Fibroblast of skin of left quadriceps (primary cell): ENCODE measurements at regions not wholly inside any gene's neighbourhood (a gene's known extent, or its start where the extent isn't known, plus 50 kb on each side); places are given as distances from the start of the nearest gene placed in this dataset.
"Not testable (repeated sequence)": the region's sequence is repeated elsewhere in the genome, so short reads cannot be mapped to it uniquely, and the experiment has no call there.

ENCODE experiments used
- DNase-seq, 2 experiments: peaks; one replicate each; pipeline ENCODE4 v3.0.0-alpha.2; 2013; ENCODE audit warnings: low read depth in 2 of 2

DNA sequence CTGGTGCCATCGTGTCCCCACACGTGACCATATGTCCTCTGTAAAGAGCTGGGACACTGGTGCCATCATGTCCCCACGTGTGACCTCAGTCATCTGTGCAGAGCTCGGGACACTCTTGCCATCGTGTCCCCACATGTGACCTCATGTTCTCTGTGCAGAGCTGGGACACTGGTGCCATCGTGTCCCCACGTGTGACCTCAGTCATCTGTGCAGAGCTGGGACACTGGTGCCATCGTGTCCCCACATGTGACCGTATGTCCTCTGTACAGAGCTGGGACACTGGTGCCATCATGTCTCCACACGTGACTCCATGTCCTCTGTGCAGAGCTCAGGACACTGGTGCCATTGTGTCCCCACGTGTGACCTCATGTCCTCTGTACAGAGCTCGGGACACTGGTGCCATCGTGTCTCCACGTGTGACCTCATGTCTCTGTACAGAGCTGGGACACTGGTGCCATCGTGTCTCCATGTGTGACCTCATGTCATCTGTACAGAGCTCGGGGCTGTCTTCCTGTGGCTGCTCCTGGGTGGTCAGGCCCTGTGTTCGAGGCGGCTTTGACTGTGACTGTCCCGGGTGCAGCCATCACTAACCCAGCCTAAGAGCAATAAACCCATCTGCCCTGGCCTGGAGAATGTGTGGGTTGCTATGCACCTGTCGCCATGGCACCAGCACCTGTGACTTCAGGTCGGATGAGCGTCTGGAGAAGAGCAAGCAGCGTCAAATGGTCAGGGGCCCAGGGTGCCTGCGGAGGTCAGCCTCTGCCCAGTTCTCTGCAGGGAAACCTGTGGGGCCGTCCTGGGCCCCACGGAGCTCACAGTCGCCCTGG is 334.4 kb downstream of the ADGRD1 start:
- no peak for DNase-seq

DNA sequence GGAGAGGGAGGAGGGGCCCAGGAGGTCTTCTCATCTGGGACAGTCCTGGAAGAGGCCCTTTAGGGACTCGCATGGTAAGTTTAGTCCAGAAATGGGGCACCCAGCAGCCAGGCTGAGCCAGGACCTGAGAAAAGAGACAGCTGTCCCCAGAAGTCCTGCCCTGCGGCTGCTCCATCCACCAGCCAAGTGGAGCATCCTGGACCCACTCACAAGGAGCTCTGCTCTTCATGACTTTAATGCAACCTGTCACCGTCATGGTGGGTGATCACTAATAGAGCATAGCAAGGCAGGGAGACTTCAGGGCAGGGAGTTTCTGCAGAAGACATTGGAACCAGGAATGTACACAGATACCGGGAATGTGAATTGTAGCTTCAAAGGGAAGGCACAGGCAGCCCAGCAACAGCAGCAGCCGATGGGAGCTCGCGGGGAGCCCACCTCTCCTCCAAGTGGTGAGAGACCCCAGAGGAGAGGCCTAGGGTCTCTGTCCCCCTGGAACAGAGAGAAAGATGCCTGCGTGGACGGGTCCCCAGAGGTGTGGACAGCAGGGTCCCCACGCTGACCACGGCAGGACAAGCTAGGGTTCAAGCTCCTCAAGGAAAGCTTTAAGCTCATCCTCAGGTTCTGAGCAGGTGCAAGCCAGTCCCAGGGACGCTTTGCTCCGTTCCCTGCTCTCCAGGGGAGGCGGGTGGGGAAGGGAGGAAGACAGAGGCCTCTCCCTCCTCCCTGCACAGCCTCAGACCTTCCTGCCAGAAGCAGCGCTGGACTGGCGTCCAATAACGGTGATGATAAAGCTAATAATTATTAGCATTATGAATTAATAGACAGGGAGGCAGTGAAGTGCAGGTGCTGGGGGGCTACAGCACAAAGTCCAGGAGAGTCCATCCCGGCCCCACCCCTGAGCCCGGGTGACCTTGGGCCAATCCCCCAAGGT is 335.3 kb downstream of the ADGRD1 start:
- not testable (repeated sequence) for DNase-seq

DNA sequence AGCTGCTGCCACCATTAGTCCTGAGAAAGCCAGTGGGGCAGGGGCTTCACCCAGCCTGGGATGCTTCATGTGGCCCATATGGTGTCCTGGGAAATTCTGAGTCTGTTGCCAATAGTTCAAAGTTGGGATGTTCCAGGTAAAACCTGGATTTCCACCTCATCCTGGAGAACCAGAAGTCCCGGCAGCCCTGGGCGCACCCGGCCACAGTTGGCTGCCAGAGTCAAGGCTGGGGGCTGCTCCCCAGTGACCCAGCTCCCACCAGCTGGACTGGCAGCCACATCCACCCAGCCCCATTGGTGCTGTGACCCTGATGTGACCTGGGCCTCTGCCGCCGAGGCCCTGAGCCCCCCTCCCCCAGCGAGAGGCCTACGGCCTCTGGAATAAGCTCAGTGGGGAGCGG is 336.1 kb downstream of the ADGRD1 start:
- DNase-seq = not testable (repeated sequence)

DNA sequence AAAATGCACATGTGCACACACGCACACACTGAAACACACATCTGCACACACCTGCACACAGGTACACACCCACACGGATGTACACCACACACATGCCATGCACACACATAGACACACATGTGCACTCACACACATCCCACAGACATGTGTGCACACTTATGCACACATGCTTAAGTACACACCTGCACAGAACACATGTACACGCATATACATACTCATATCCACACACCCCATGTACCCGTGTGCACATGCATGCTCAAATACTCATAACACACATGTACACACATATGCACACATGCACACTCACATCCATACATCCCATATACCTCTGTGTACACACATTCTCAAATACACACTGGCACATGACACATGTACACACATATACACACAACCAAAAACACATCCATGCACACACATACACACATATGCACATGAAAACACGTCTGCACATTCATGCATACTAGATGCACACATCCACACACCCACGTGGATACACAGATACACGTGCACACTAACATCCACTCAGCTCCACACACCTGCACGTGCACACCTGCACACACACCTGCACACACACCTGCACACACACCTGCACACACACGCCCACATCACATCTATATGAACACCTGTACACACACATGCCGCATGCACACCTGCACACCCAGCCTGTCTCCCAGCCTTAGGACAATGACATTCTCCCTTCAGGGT is 336.7 kb downstream of the ADGRD1 start:
- DNase-seq = no peak

DNA sequence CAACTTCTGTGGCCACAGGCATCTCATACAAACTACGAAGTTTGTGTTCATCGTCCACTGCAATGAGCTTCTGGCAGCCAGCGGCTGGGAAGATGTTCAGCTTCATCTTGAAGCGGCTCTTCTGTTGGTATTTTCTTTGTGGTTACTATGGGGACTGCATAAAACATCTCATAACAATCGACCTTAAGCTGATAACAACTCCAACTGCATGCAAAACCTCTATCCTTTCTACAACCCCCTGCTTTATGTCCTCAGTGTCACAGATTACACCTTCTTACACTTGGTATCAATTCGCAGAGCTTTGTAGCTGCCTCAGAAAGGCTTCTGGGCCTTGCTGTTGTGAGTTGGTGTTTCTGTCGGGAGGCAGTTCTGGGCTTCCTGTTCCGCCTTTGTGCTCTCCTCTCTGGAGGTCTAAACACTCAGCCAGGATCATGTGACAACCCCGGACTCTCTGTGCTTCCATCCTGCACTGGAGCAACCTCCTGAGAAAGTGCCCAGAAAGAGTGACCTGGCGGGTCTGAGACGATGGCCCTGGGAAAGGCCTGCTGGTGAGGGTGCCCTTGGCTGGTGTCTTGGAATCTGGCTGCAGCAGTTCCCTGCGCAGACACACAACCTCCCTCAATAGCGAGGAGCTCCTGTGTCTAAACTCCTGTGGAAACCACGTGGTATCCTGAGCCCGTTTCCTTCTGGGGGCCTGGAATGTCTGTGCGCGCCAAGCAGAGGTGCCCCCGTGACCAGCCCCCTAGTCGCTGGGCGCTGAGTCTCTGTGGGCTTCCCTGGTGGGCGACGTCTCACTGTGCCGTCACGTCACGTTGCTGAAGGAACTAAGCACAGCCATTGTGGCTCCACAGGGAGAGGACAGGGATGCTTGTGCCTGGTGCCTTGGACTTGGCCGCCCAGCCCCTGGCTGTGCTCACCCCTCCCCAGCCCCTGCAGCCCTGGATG is 339.6 kb downstream of the ADGRD1 start:
- not testable (repeated sequence) for DNase-seq

DNA sequence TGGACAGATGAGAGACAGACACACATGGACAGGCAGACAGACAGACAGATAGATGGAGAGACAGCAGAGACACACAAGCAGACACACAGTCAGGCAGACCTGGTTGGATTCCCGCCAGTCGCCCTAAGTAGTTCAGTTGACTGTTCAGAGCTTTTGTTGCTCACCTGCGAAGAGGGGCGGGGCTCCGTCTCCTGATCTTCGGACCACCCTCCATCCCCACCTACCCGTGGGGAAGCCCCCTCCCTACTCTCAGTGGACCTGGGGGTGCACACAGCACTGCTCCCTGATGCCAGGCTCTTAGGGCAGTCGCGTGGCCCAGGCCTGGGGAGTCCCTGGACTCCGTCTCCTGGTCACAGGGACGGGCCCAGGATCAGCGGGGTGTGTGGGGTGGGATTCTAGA is 341.0 kb downstream of the ADGRD1 start:
- DNase-seq = not testable (repeated sequence)

DNA sequence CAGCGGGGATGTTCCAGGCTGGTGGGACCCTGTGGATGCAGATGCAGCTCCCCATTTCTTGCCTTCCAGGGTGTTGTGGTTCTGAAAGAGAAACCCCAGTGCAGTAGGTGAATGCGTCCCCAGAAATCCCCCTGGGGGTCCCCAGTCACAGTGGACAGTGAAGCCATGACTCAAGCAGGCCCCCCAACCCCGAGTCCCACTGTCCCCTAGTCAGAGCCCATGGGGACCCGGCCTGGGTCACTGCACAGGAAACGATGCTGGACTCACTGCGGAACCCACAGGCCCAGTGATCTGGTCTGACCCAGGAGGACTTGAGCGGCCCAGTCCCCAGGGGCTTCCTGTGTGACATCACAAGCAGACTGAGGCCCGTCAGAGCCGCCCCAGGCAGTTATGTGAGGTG is 341.4 kb downstream of the ADGRD1 start:
- not testable (repeated sequence) for DNase-seq

DNA sequence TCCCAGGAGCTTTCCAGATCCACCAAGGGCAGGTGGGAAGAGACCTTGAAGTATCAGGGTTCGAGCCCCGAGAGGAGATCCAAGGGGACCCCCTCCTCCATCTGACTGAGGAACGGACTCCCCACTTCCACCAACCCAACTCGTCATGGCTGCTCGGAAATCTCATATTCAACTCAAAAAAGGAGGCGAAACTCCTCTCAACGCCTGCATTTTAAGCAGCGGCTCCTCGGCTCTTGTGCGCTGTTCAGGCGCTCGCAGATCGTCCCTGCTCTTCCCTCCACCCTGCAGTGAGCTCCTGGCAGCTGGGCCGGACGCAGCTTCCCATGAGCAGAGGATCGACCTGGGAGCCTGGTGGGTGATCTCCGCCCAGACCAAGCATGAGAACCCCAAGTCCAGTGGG is 341.9 kb downstream of the ADGRD1 start:
- not testable (repeated sequence) for DNase-seq

DNA sequence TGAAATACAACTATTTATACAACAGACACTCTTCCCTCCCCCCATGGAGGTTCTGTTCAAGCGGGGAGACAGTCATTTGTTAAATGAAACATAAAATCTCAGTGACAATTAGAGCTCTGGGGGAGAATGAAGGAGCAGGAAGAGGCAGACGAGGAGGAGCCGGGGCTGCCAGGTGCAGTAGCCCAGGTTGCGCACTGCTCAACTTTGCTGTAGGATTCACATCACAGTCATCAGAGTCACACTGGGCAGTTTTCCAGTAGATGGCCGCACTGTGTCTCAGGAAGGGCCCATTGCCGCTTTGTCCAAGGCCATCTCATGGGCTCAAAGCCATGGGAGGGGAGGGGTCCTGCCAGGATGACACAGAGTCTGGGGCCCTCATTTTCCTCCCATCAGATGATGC is 342.4 kb downstream of the ADGRD1 start:
- not testable (repeated sequence) for DNase-seq

DNA sequence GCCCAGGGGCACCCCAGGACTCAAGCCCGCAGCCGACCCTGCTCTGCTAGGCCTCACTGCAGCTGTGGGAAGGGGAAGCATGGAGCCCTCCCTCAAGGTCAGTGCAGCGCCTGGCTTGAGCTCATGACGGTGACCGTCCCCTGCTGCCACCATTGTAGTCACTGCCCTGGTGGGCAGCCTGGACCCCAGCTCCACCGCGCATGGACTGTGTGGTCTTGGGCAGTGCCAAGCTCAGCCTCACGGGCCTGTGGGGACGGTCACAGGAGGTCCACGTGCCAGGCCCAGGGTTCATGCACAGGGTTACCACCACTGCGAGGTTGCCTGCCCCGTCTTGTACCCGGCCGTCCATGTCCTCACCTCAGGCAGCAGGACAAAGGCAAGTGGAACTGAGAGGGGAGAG is 342.9 kb downstream of the ADGRD1 start:
- DNase-seq = not testable (repeated sequence)

DNA sequence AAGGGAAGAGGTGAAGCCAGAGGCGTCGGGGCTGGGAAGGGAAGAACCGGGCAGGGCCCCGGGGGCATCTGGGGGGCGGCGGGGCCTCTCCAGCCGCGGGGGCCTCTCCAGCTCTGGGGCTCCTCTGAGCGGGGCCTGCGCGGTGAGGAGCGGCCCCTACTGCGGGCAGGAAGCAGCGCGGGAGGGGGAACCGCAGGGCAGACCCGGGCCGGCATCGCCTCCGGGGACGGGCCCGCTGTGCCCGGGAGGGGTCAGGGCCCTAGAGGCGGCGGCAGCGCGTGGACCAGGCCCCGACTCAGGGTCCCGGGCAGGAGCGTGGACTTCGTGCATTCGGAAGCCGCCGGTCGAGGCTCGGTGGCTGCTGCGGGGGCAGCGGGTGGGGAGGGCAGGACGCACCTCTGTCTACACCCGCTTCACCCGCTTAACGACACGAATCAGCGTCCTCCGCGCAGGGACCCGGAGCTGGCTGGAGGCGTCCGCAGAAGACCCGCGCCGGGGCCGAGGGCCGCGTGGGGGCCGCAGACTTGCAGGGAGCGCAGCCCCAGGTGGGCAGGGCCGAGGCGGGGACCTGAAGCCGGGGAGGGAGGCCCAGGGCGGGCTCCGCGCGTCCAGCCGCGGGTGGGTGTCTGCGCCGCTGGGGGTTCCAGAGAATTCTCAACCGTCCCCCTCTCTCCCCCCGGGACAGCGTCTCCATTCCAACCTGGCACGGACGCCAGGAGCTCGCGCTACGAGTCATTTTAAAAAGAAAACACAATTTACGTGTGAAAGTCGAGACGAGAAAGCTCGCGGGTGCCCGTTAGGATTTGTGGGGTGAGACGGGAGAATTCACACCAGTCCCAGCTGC is 345.0 kb downstream of the ADGRD1 start:
- DNase-seq = not testable (repeated sequence)

DNA sequence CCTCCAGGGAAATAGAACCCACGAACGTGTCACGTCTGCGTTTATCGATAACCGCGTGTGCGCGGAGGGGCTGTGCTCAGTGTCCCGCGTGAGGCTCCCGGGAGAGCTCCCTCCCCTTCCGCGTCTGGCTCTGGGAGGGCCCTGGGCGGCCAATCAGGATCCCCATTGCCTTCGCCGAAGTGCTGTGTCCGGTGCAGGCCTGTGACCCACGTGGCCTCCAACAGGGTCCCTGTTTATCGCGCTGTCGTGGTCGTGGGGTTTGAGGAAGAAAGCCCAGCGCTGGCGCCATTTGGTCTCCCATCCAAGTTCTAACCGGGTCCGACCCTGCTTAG is 345.6 kb downstream of the ADGRD1 start:
- not testable (repeated sequence) for DNase-seq

DNA sequence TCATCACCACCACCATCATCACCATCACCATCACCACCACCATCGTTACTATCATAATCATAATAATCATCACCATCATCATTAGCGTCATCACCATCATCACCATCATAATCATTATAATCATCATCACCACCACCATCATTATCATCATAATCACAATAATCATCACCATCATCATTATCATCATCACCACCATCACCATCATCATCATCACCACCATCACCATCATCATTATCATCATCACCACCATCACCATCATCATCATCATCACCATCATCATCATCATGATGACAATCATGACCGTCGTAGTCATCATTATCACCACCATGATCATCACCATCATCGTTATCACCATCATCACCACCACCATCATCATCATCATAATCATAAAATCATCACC is 349.9 kb downstream of the ADGRD1 start:
- not testable (repeated sequence) for DNase-seq

DNA sequence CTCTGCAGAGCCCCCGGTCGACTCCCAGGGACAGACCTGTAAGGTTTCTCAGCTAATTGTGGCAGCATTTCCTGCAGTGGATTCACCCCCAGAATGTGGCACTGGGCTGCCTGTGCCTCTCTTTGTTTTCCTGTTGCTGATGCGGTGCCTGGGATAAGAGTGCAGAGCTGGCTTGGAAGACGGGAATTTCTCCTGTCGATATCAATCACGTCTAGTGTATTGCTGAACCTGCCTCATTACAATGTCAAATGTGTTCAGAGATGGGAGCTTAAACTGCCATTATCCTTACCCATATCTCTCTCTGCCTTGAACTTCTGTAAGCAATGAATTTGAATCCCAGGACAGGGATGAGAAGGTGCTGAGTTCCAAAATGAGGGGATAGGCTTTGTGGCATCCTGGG is 350.9 kb downstream of the ADGRD1 start:
- not testable (repeated sequence) for DNase-seq

DNA sequence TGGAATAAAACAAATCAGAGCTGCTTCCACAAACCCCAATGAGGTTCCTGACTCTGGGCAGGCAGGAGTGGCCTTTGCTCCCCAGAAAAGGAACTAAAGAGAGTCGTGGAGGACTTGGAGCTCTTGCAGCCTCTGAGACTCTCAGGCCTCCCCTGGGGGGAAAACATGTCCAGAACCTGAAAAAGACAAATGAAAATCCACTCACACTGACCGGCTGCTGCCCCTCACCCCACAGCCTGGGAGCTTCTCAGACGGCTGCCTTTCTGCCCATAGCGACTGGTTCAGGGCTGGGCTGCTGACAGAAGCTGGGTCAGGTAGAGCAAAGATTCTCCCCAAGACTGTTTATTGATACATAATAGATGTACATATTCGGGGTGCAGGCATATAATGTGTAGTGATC is 356.0 kb downstream of the ADGRD1 start:
- no peak for DNase-seq

DNA sequence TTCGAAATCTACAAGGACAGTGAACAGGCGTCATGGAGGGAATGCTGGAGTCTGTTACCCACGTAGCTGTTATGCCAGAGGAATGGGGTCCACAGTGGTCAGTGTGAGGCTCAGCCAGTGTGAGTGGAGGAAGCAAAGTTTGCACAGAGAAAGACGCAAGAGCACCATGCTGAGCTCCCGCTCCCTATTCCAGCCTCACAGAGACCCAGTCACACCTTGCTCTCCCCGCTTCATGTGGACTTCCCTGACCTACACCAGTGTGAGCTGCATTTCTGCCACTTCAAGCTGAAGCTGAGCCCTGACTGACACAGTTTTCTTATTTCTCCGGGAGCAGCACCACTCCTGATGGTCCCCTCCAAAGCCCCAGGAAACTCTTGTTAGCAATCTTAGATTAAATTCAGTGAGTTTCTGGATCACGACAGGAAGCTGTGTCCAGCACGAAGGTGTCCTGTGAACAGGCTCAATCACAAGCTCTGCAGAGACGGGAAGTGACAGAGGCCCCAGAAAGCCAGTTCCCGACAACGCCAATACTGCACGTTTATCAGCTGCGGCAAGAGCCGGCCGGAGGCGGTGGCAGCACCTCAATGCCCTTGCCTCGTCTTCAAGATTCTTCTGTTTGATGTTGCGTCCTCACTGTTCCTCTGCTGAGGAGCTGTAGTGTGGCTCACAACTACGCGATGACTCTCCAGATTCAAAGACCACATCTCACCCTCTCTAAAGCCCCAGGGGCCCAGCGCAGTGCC is 356.7 kb downstream of the ADGRD1 start:
- not testable (repeated sequence) for DNase-seq

DNA sequence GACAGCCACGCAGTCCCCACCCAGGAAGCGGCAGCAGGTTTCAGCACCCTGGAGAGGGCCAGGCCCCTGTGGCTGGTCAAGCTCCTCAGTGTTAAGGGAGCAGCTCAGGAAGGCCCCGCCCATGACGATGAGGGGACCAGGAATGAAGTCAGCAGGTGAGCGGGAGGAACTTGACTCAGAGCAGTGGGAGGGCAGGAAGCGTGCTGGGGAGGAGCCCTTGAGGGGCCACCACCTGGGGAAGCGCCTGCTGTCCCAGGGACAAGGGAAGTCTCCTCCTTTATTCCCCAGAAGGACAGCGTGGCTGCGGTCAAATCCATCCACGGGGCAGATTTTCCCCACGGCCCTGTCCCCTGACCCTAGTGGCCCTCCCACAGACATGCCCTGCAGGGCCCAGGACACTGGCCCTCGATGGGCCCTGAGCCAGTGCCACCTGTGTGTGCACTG is 357.6 kb downstream of the ADGRD1 start:
- DNase-seq = not testable (repeated sequence)

DNA sequence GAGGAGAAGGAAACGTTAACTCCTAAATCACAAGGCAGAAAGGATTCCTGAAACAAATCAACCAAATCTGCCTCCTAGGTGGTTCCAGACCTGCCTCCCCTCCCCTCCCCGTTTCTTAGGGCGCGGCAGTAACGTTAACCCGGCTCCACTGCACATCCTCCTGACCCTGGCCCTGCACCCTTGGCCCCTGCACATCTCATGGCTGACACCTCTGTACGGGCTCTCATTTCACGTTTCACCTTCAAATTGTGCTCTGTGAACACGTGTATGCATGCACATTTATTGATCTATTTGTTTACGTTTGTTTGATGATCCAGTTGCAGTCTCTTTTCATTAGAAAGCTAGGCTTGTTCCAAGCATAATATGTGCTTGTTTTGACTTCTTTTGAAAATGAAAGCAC is 358.1 kb downstream of the ADGRD1 start:
- no peak for DNase-seq

DNA sequence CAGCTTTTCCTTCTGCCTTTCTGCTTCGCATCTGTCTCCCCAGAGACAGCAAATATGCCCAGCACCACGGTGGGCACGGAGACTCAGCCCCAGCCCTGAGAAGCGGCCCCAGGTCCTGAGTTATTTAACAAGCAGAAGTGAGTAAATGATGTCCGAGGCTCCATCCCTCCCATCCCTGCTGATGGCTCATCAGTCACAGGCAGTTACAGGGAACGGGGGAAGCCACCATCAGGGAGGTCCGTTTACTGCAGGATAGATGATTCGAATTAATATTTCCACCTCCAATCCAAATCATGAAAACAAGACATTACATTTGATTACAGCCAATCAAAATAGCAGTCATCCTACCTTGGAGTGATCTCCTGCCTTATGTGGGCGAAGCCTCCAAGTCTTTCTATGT is 358.7 kb downstream of the ADGRD1 start:
- not testable (repeated sequence) for DNase-seq
